CD4-positive, alpha-beta memory T cell (primary cell): ENCODE measurements at regions not wholly inside any gene's neighbourhood (a gene's known extent, or its start where the extent isn't known, plus 50 kb on each side); places are given as distances from the start of the nearest gene placed in this dataset.
A peak's percentile ranks its signal among the peaks of the same experiment; 100 is the strongest.

Experiments
- CTCF ChIA-PET: fragments of 350-600 bp; sonication (Branson Sonifier 250); formaldehyde crosslinking; loops from one replicate; lab custom pipeline; 2021; ENCODE audit warnings: inconsistent platforms; ENCODE audit not compliant: partially characterized antibody; lab: Charles Lee
- POLR2A ChIA-PET: fragments of 350-600 bp; sonication (Branson Sonifier 250); formaldehyde crosslinking; loops from one replicate; lab custom pipeline; 2021; ENCODE audit not compliant: partially characterized antibody; lab: Charles Lee
- DNase-seq, 5 donors: peaks; one replicate each; pipeline versions ENCODE4 v3.0.0 to v3.0.0-alpha.2; 2020 to 2022; ENCODE audit warnings: mixed read lengths in 1 of 5
- H3K27ac ChIP-seq: one replicate; pipeline ENCODE4 v1.7.0; 2013; ENCODE audit warnings: low read depth, low read length
- H3K27me3 ChIP-seq: 2 replicates; pipeline ENCODE4 v1.7.0; 2013; ENCODE audit warnings: mild to moderate bottlenecking, low read length, moderate library complexity; ENCODE audit not compliant: insufficient read depth
- H3K36me3 ChIP-seq: 2 replicates; pipeline ENCODE4 v1.7.0; 2013; ENCODE audit warnings: mild to moderate bottlenecking, low read length, moderate library complexity; ENCODE audit not compliant: insufficient read depth
- H3K4me1 ChIP-seq: 2 replicates; pipeline ENCODE4 v1.7.0; 2013; ENCODE audit warnings: mild to moderate bottlenecking, low read length, moderate library complexity; ENCODE audit not compliant: insufficient read depth
- H3K4me3 ChIP-seq, 2 donors: one replicate each; pipeline ENCODE4 v1.7.0; 2013; ENCODE audit warnings: low read length in 2 of 2, mild to moderate bottlenecking in 1 of 2
- H3K9me3 ChIP-seq, 2 donors: one replicate each; pipeline ENCODE4 v1.7.0; 2013; ENCODE audit warnings: low read length in 2 of 2, control low read depth in 1 of 2; ENCODE audit not compliant: control insufficient read depth in 1 of 2
- H3K27ac Mint-ChIP-seq, 7 donors: one replicate each; pipeline ENCODE4 v1.8.0; 2020 to 2021; ENCODE audit warnings: mixed read lengths in 7 of 7, mild to moderate bottlenecking in 6 of 7, inconsistent platforms in 3 of 7, moderate library complexity in 3 of 7
- H3K27me3 Mint-ChIP-seq, 2 donors: one replicate each; pipeline ENCODE4 v1.8.0; 2020 to 2021; ENCODE audit warnings: mixed read lengths in 2 of 2
- H3K36me3 Mint-ChIP-seq, 2 donors: one replicate each; pipeline ENCODE4 v1.8.0; 2020 to 2021; ENCODE audit warnings: mixed read lengths in 2 of 2, inconsistent platforms in 1 of 2, mild to moderate bottlenecking in 1 of 2
- H3K4me1 Mint-ChIP-seq, 4 donors: one replicate each; pipeline ENCODE4 v1.8.0; 2020 to 2021; ENCODE audit warnings: mixed read lengths in 4 of 4, mild to moderate bottlenecking in 1 of 4
- H3K4me3 Mint-ChIP-seq, 8 donors: one replicate each; pipeline ENCODE4 v1.8.0; 2020 to 2021; ENCODE audit warnings: mixed read lengths in 8 of 8, mild to moderate bottlenecking in 7 of 8, moderate library complexity in 6 of 8, inconsistent platforms in 3 of 8
- H3K9me3 Mint-ChIP-seq, 8 donors: one replicate each; pipeline ENCODE4 v1.8.0; 2020 to 2021; ENCODE audit warnings: mixed read lengths in 8 of 8, mild to moderate bottlenecking in 5 of 8, inconsistent platforms in 3 of 8, moderate library complexity in 1 of 8
- intact Hi-C: fragments of 100-400 bp; cut with micrococcal nuclease; formaldehyde crosslinking; loops from one replicate; pipeline ENCODE4 v1.15.1; 2023

- Histone ChIP-seq H3K4me3 (no peak overlapping the region), H3K4me1 (no peaks in the 10 kb centered on the region), H3K36me3 (no peaks in the 10 kb centered on the region), H3K9me3 (peaks cover 0 to 4% of the 10 kb centered on the region in 2 donors), H3K27me3 (no peaks in the 10 kb centered on the region), H3K27ac (no peak overlapping the region)
- intact Hi-C loops, result no loop called here
- Mint-ChIP-seq H3K4me3 (no peak overlapping the region), H3K9me3 (peaks cover 0 to 8% (median 1%) of the 10 kb centered on the region in 8 donors), H3K27ac (no peak overlapping the region), H3K27me3 (peaks cover 11 to 17% of the 10 kb centered on the region in 2 donors), H3K4me1 (no peaks in the 10 kb centered on the region), H3K36me3 (no peaks in the 10 kb centered on the region)
- ChIA-PET POLR2A (no interaction called here), CTCF (no interaction called here)
- DNase-seq, result no peak
Measured at GRCh38 chr11:134609361-134610115, 197.5 kb upstream of the B3GAT1 start.

GRCh38 chr11:134607963-134608750 is 196.1 kb upstream of the B3GAT1 start:
- H3K27me3 ChIP-seq, result no peaks in the 10 kb centered on the region
- H3K36me3 ChIP-seq, result no peaks in the 10 kb centered on the region
- Mint-ChIP-seq H3K4me3 (no peak overlapping the region), H3K4me1 (no peaks in the 10 kb centered on the region), H3K27ac (no peak overlapping the region), H3K36me3 (no peaks in the 10 kb centered on the region), H3K27me3 (peaks cover 13 to 17% of the 10 kb centered on the region in 2 donors), H3K9me3 (peaks cover 0 to 8% (median 1%) of the 10 kb centered on the region in 8 donors)
- H3K27ac ChIP-seq, result no peak overlapping the region
- H3K4me3 ChIP-seq, result no peak overlapping the region
- POLR2A ChIA-PET, result no interaction called here
- DNase-seq, result no peak
- peaks cover 0 to 4% of the 10 kb centered on the region in 2 donors for H3K9me3 ChIP-seq
- no peaks in the 10 kb centered on the region for H3K4me1 ChIP-seq
- CTCF ChIA-PET, result no interaction called here
- intact Hi-C loops, result no loop called here

DNA sequence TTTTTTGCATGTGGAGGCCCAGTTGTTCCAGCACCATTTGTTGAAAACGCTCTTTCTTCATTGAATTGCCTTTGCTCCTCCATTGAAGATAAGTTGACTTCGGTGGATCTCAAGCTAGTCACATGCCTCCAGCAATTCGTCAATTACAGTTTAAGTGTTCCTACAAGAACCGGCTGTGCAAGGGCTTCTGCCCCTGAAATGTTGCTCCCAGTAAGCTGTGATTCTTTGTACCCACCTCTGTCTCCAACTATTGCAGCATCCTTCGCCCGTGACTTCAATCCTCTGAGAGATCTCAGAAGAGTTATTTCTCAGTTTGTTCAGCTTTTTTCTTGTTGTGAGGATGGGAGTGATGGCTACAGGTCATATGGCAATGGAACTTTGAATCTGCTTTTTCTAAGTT is 194.2 kb upstream of the B3GAT1 start:
- Mint-ChIP-seq H3K9me3 (peaks cover 0 to 8% (median 1%) of the 10 kb centered on the region in 8 donors), H3K4me3 (no peak overlapping the region), H3K36me3 (no peaks in the 10 kb centered on the region), H3K27ac (no peak overlapping the region), H3K4me1 (no peaks in the 10 kb centered on the region), H3K27me3 (peaks cover 22 to 23% of the 10 kb centered on the region in 2 donors)
- no peak overlapping the region for H3K4me3 ChIP-seq
- no peaks in the 10 kb centered on the region for H3K27me3 ChIP-seq
- no peak overlapping the region for H3K27ac ChIP-seq
- H3K4me1 ChIP-seq, result no peaks in the 10 kb centered on the region
- no peaks in the 10 kb centered on the region for H3K36me3 ChIP-seq
- ChIA-PET POLR2A (no interaction called here), CTCF (no interaction called here)
- DNase-seq, result no peak
- peaks cover 0 to 4% of the 10 kb centered on the region in 2 donors for H3K9me3 ChIP-seq
- intact Hi-C loops, result no loop called here

- no peaks in the 10 kb centered on the region for H3K27me3 ChIP-seq
- H3K9me3 ChIP-seq, result peaks cover 0 to 4% of the 10 kb centered on the region in 2 donors
- POLR2A ChIA-PET, result no interaction called here
- Mint-ChIP-seq H3K36me3 (no peaks in the 10 kb centered on the region), H3K27me3 (peaks cover 19 to 24% of the 10 kb centered on the region in 2 donors), H3K4me3 (no peak overlapping the region), H3K4me1 (no peaks in the 10 kb centered on the region), H3K27ac (no peak overlapping the region), H3K9me3 (peaks cover 0 to 8% (median 1%) of the 10 kb centered on the region in 8 donors)
- no peak overlapping the region for H3K4me3 ChIP-seq
- no peaks in the 10 kb centered on the region for H3K4me1 ChIP-seq
- no peak overlapping the region for H3K27ac ChIP-seq
- no peaks in the 10 kb centered on the region for H3K36me3 ChIP-seq
- no peak for DNase-seq
- CTCF ChIA-PET, result no interaction called here
- intact Hi-C loops, result no loop called here
Measured at GRCh38 chr11:134604886-134605285, 192.8 kb upstream of the B3GAT1 start.

GRCh38 chr11:134599299-134599771 is 187.3 kb upstream of the B3GAT1 start:
- no peak overlapping the region for H3K4me3 Mint-ChIP-seq
- no peak for DNase-seq
- Histone ChIP-seq H3K4me3 (no peak overlapping the region), H3K27ac (no peak overlapping the region), H3K4me1 (no peaks in the 10 kb centered on the region), H3K27me3 (no peaks in the 10 kb centered on the region), H3K9me3 (no peaks in the 10 kb centered on the region), H3K36me3 (no peaks in the 10 kb centered on the region)
- intact Hi-C loops, result no loop called here
- CTCF ChIA-PET, result no interaction called here
- H3K4me1 Mint-ChIP-seq, result no peaks in the 10 kb centered on the region
- no peaks in the 10 kb centered on the region for H3K36me3 Mint-ChIP-seq
- H3K27ac Mint-ChIP-seq, result no peak overlapping the region
- no peaks in the 10 kb centered on the region for H3K9me3 Mint-ChIP-seq
- POLR2A ChIA-PET, result no interaction called here
- peaks cover 14 to 16% of the 10 kb centered on the region in 2 donors for H3K27me3 Mint-ChIP-seq

DNA sequence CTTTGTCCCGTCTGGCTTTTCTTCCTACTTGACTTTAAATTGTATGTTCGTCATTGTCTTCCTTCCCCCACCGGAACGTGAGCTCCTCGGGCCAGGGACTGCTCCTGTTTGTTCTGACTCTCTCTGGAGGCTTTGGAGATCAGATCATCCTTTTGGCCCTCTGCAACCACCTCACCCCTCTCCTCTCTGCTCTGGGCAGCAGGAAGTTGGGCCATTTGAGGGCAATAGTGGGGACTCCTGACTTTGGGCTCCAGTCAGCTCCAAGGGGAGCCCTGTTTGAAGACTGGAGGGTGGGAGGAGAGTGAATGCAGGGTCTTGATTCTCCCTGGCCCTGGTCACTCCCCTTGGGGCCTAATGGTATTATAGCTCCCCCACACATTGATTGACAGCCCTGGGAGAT is 186.3 kb upstream of the B3GAT1 start:
- intact Hi-C loops, result no loop called here
- POLR2A ChIA-PET, result no interaction called here
- no peaks in the 10 kb centered on the region for H3K36me3 ChIP-seq
- Mint-ChIP-seq H3K9me3 (no peaks in the 10 kb centered on the region), H3K36me3 (no peaks in the 10 kb centered on the region), H3K4me3 (no peak overlapping the region), H3K27ac (peak overlapping the region in 1 of 7 donors; percentile 29), H3K4me1 (no peaks in the 10 kb centered on the region), H3K27me3 (peaks cover 14 to 15% of the 10 kb centered on the region in 2 donors)
- H3K27me3 ChIP-seq, result no peaks in the 10 kb centered on the region
- no peaks in the 10 kb centered on the region for H3K9me3 ChIP-seq
- CTCF ChIA-PET, result no interaction called here
- no peak overlapping the region for H3K27ac ChIP-seq
- H3K4me3 ChIP-seq, result no peak overlapping the region
- H3K4me1 ChIP-seq, result no peaks in the 10 kb centered on the region
- no peak for DNase-seq

DNA sequence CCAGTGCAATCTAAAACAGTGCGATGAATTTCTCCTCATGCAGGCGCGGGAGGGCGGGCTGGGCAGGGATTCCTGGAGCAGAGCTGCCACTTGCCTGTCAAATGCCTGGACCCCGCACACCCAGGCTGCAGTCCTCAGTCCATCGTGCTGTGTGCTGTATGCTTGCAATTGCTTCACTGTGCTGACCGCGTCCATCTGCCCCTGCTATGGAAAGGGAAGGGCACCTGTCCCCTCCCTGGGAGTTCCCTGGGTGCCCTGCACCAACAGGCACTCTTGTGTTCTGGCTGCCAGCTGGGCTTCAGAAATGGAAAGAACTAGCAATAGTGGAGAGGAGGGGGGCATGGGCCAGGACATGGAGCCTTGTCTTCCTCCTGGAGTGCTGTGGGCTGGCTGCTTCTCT is 185.4 kb upstream of the B3GAT1 start:
- ChIA-PET POLR2A (no interaction called here), CTCF (no interaction called here)
- no peaks in the 10 kb centered on the region for H3K36me3 ChIP-seq
- Mint-ChIP-seq H3K27ac (no peak overlapping the region), H3K36me3 (no peaks in the 10 kb centered on the region), H3K4me3 (no peak overlapping the region), H3K9me3 (no peaks in the 10 kb centered on the region), H3K27me3 (peaks cover 12 to 15% of the 10 kb centered on the region in 2 donors), H3K4me1 (no peaks in the 10 kb centered on the region)
- no peaks in the 10 kb centered on the region for H3K27me3 ChIP-seq
- H3K27ac ChIP-seq, result no peak overlapping the region
- no peaks in the 10 kb centered on the region for H3K4me1 ChIP-seq
- intact Hi-C loops, result no loop called here
- no peak overlapping the region for H3K4me3 ChIP-seq
- no peaks in the 10 kb centered on the region for H3K9me3 ChIP-seq
- no peak for DNase-seq
